ENCODE measurements at regions not wholly inside any gene's neighbourhood (a gene's known extent, or its start where the extent isn't known, plus 50 kb on each side); places are given as distances from the start of the nearest gene placed in this dataset.

DNA sequence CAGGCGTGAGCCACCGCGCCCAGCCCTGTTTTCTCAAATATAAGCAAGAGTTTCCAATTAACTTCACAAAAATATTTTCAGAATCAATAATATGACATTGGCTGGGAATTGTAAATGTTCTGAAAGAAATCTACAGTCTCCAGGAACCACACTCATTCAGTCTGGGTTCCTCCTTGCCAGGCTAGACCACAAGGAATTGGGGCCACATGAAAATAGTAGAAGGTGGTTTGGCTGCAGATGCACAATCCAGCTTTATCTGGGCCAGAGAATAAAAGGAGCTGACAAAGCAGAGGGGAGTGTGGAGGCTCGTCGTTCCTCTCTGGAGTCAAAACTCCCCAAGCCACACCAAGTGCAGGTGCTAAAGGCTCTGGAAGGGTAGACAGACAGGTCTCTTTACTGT lies 92.0 kb upstream of the OSMR start:
- DNase-seq (ENCODE audit: low spot score): no peak

DNA sequence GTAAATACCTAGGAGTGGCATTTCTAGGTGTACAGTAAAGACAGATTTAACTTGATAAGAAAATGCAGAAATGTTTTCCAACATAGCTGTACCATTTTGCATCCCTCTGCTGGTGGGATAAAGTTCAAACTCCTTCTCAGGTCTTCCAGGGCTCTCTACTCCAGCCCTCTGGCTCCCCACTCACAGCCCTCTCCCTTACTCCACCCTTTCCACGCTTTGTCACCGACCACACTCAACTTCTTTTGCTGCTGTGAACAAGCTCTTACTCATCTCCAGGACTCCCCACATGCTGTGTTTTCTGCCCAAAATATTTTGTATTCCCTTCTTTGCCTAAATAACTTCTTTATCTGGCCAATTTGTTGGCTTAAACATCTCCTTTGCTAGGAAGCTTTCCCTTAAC lies 90.6 kb upstream of the OSMR start:
- DNase-seq (ENCODE audit: low spot score): no peak

- DNase-seq (ENCODE audit: low spot score): no peak
These were observed 89.7 kb upstream of the OSMR start for GRCh38 chr5:38756068-38756467.

DNA sequence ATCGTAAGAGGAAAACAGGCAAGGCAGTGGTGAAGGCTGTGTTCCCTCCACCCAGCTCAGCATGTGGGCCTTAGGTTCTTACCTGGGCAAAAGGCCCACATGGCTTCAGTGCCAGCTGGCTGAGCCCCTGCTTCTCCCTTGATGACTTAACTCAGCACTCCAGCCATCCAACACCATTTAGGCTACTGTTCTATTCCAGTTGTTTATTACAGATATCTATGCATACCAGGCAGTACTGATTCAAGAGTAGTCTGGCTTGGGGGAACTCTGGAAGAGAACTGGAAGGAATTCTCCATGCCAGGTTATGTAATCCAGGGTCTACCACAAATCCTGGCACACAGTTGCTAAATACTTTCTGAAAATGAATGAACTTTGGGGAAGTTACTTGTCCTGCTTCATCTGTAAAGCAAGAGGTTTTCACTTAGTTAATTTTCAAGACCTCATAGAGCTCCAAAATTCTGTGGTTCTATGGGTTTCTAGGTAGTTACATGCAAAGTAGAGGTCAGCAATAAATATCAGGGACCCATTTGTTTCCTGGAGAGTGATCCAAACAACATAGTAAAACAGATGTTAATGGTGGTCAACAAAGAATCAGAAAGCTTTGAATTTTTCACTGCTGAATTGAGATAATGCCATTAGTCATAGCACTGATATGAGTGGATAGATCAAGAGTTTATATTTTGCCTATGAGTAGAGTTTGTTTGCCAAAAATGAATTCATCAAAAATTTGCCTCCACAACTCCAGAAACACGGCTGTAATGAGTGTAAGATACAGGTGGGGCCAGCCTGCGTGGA lies 88.2 kb upstream of the OSMR start:
- no peak for DNase-seq (ENCODE audit: low spot score)

DNA sequence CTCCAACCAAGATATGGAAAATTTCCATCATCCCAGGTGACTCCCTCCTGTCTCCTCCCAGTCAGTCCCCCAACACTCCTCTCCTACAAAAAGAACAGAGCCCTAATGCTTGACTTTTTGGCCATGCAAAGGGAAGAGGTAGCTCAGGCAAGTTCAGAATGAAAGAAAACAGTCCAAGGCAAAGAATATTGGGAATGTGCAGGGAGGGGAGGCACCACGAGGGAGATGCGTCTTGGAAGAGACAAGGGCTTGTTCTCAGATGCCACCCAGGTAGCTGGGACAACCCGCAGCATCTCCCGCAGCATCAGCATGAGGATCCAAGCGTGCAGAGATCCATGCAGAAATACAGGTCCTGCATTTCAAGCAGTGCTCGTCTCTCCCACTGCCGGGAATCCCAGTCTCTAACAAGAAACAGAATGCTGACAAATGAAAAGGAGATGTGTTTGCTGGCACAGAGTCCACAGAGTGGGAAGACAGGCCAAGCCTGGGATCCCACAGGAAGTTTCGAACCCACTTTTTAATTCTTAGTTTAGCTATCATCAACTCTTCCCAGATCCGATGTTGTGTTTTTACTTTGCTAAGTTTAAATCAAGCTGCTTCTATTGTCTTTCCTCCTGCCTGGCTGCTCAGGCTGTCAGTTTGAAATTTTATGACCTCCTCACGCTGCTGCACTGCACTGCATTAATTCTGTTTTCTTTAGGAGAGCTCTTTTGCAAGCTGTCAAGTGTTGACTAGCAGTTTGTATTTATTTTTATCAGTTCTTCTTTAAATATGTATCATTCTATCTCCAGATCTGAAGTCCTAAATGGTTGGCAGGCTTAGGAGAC lies 86.8 kb upstream of the OSMR start:
- no peak for DNase-seq (ENCODE audit: low spot score)

GRCh38 chr5:38764937-38765391 lies 80.8 kb upstream of the OSMR start:
- DNase-seq (ENCODE audit: low spot score): no peak

DNA sequence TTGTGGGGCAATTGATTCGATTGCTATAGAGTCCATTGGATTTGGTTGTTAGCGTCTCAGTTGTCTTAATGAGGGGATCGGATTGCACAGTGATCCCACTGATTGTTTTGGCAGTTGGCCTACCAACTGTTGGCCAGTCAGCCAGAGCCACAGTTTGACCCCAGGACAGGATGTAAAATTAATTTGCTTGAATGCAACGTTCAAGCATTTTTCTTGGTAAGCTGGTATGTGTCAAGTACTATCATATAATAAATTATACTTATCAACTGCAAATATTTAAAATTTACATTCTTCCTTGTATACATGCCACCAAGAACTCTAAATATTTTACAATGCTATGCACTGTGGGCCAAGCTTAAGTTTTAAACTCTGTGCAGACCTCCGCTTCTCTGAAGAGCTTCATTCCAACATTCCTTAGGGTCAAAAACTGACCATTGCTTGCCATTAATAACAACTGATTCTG lies 80.4 kb upstream of the OSMR start:
- no peak for DNase-seq (ENCODE audit: low spot score)

DNA sequence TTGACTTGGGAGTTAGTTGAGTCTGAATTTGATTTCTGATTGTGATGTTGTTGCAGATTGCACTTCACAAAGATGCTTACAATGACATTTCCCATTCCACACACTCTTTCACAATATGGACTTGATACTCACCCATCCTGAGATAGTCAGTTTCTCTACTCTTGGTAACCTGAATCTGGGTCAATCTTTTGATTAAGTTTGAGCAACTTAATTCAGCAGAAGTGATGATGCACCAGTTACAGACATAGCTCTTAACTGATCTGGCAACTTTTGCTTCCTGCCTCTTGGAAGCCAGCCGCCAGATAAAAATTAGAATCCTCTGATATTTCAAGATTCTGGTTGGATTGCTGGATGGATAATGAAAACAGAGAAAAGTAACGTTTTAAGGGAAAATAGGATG lies 79.7 kb upstream of the OSMR start:
- DNase-seq (ENCODE audit: low spot score): no peak

DNA sequence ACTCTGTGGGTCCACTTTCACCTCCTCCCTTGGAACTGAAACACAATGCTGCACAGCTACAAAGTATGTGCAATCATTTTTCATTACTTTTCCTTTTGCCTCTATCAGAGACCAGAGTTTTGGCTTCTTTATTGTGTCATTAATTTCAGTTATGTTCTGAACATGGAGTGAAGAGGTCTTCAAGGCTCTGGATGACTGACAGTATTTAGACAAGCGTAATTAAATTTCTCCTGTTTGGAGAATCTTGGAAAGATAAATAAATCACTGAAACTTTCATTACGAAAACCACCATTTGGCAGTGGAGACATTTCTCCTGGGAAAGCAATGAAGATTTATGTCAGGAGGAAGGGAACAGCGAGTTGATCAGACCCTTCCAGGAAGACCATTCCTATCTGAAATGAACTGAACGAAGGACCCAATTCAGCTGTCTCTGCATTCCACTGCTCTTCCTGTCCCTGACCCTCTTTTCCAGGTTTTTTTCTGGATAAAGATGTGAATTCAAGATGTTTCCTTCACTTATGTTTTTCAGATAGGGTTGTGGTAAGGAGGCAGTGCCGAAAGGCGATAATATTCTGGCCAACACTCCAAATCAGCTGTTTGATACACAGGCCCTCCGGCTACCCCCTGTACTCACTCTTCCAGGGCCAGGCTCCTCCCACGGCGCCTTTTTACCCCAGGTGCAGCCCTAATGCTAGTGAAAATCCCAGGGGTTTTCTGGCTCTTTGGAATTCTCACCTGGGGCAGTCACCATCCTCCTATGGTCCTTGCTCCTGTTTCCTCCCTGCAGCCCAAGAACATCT lies 77.2 kb upstream of the OSMR start:
- DNase-seq (ENCODE audit: low spot score): no peak

GRCh38 chr5:38772471-38772870 lies 73.3 kb upstream of the OSMR start:
- DNase-seq (ENCODE audit: low spot score): no peak

DNA sequence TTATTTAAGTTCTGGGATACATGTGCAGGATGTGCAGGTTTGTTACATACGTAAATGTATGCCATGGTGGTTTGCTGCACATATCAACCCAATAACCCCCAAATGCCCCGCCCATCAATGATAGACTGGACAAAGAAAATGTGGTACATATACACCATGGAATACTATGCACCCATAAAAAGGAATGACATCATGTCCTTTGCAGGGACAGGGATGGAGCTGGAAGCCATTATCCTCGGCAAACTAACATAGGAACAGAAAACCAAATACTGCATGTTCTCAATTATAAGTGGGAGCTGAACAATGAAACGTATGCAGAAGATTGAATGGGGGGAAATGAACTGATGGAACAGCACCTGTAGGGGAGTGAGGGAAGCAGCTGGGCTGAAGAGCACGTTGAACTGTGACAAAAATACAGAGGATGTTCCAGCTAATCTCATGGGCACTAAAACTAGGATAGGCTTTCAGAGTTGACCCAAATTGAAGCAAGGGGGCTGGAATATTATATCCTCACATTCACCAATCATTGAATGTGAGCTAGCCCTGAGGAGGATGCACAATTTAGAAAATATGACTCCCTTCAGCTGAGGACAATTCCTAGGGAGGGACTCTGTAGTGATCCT lies 70.5 kb upstream of the OSMR start:
- no peak for DNase-seq (ENCODE audit: low spot score)

DNA sequence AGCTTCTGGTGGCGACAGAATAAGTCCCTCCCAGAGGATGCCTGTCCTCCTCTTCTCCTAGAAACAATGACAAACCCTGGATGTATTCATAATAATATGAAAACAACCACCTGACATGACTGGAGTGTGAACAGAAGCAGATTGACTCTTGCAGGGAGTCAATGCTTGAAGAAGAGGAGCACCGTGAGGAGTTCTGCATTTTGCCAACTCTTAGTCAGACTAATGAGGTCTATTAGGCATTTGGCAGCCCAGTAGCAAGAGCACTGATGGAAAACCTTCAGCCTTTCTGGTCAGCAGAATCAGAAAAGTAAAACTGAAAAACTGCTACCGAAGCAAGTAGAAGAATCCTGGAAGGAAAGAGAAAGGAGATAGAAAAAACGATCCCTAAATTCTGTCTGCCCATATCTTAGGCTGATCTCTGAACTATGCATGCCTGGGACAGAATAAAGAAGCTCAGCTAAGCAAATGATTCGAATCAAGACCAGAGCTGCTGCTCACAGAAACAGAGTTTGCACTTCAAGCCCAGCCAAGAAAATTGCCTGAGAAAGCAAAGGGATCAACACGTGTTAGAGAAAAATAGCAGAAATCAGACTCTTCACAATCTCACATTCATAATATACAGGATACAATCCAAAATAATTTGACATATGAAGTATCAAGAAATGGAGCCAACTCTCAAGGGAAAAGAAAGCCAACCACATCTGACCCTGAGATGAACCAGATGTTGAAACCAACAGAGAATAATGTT lies 69.5 kb upstream of the OSMR start:
- no peak for DNase-seq (ENCODE audit: low spot score)

- DNase-seq (ENCODE audit: low spot score): no peak
These were observed 68.7 kb upstream of the OSMR start for GRCh38 chr5:38777111-38777510.

- no peak for DNase-seq (ENCODE audit: low spot score)
These were observed 65.5 kb upstream of the OSMR start for GRCh38 chr5:38780316-38780715.

- no peak for DNase-seq (ENCODE audit: low spot score)
These were observed 64.9 kb upstream of the OSMR start for GRCh38 chr5:38780945-38781344.

- no peak for DNase-seq (ENCODE audit: low spot score)
These were observed 63.5 kb upstream of the OSMR start for GRCh38 chr5:38782180-38782835.

- DNase-seq (ENCODE audit: low spot score): no peak
These were observed 62.7 kb upstream of the OSMR start for GRCh38 chr5:38783011-38783561.

- no peak for DNase-seq (ENCODE audit: low spot score)
These were observed 56.7 kb upstream of the OSMR start for GRCh38 chr5:38789134-38789533.

- DNase-seq (ENCODE audit: low spot score): no peak
These were observed 56.0 kb upstream of the OSMR start for GRCh38 chr5:38789777-38790176.

GRCh38 chr5:38790268-38790667 lies 55.5 kb upstream of the OSMR start:
- no peak for DNase-seq (ENCODE audit: low spot score)
